Hepatic stellate cell (primary cell): ENCODE measurements at regions not wholly inside any gene's neighbourhood (a gene's known extent, or its start where the extent isn't known, plus 50 kb on each side); places are given as distances from the start of the nearest gene placed in this dataset.
"Not testable (repeated sequence)": the region's sequence is repeated elsewhere in the genome, so short reads cannot be mapped to it uniquely, and the experiment has no call there.

Experiments
- DNase-seq: peaks from one replicate; pipeline ENCODE4 v3.0.0; 2011; ENCODE audit warnings: low spot score

GRCh38 chr14:22190411-22191191 lies 398.4 kb downstream of the DAD1 start:
- DNase-seq, result peak; percentile 42

- DNase-seq, result no peak
These were observed 399.1 kb downstream of the DAD1 start for GRCh38 chr14:22189881-22190280.

GRCh38 chr14:22188318-22188717 lies 400.7 kb downstream of the DAD1 start:
- no peak for DNase-seq

GRCh38 chr14:22185789-22186188 lies 403.2 kb downstream of the DAD1 start:
- DNase-seq, result no peak

GRCh38 chr14:22185191-22185590 lies 403.8 kb downstream of the DAD1 start:
- DNase-seq, result peak; percentile 6

GRCh38 chr14:22184830-22185168 lies 404.2 kb downstream of the DAD1 start:
- no peak for DNase-seq

- peak; percentile 23 for DNase-seq
These were observed 404.7 kb downstream of the DAD1 start for GRCh38 chr14:22184157-22184829.

- DNase-seq, result no peak
These were observed 409.0 kb downstream of the DAD1 start for GRCh38 chr14:22180045-22180444.

- DNase-seq, result no peak
These were observed 409.8 kb downstream of the DAD1 start for GRCh38 chr14:22179190-22179589.

- DNase-seq, result no peak
These were observed 410.6 kb downstream of the DAD1 start for GRCh38 chr14:22178333-22178839.

GRCh38 chr14:22177870-22178269 lies 411.2 kb downstream of the DAD1 start:
- no peak for DNase-seq

GRCh38 chr14:22176957-22177356 lies 412.1 kb downstream of the DAD1 start:
- DNase-seq, result no peak

GRCh38 chr14:22175278-22175558 lies 413.8 kb downstream of the DAD1 start:
- DNase-seq, result not testable (repeated sequence)

- no peak for DNase-seq
These were observed 414.4 kb downstream of the DAD1 start for GRCh38 chr14:22174412-22175277.

- no peak for DNase-seq
These were observed 420.7 kb downstream of the DAD1 start for GRCh38 chr14:22168092-22168955.

GRCh38 chr14:22164616-22165015 lies 424.4 kb downstream of the DAD1 start:
- DNase-seq, result no peak

GRCh38 chr14:22163051-22163450 lies 426.0 kb downstream of the DAD1 start:
- DNase-seq, result no peak

- no peak for DNase-seq
These were observed 429.1 kb downstream of the DAD1 start for GRCh38 chr14:22159957-22160356.

GRCh38 chr14:22159099-22159498 lies 429.9 kb downstream of the DAD1 start:
- DNase-seq, result no peak

- DNase-seq, result no peak
These were observed 430.5 kb downstream of the DAD1 start for GRCh38 chr14:22158560-22158959.

- DNase-seq, result no peak
These were observed 433.5 kb downstream of the DAD1 start for GRCh38 chr14:22155571-22155970.

GRCh38 chr14:22152903-22153302 lies 436.1 kb downstream of the DAD1 start:
- no peak for DNase-seq
